ENCODE measurements at regions not wholly inside any gene's neighbourhood (a gene's known extent, or its start where the extent isn't known, plus 50 kb on each side); places are given as distances from the start of the nearest gene placed in this dataset.

GRCh38 chr5:35540002-35540401 is 77.7 kb upstream of the SPEF2 start:
- TF ChIP-seq CTCF (IDR thresholded peaks at IDR 0.05) (no peak), POLR2A (IDR thresholded peaks at IDR 0.05) (no peak), EP300 (IDR thresholded peaks at IDR 0.05) (no peak)

All from tibial nerve (tissue), 4 donors.